DND-41 (cell line): ENCODE measurements at regions not wholly inside any gene's neighbourhood (a gene's known extent, or its start where the extent isn't known, plus 50 kb on each side); places are given as distances from the start of the nearest gene placed in this dataset.

Experiments used
- ATAC-seq: fragments of 200-7000 bp; cut with Tn5 transposase; 3 replicates; pipeline ENCODE4 v1.9.1; 2021; ENCODE audit warnings: low read depth; ENCODE audit not compliant: insufficient read depth
- DNase-seq: peaks from one replicate; pipeline ENCODE4 v3.0.0-alpha.2; 2020
- H2AFZ ChIP-seq: 2 replicates; pipeline ENCODE4 v1.6.0; 2012; ENCODE audit warnings: low read depth, low read length
- H3K27ac ChIP-seq: 2 replicates; pipeline ENCODE4 v1.5.1; 2012; ENCODE audit warnings: low read length, inconsistent platforms
- H3K27me3 ChIP-seq: fragments of 200-600 bp; sonication (generic); 2 replicates; pipeline ENCODE4 v1.6.0; 2012; ENCODE audit warnings: low read length, mild to moderate bottlenecking, inconsistent platforms; ENCODE audit not compliant: insufficient read depth, poor library complexity
- H3K36me3 ChIP-seq: 2 replicates; pipeline ENCODE4 v1.5.1; 2012; ENCODE audit warnings: low read length, inconsistent platforms; ENCODE audit not compliant: insufficient read depth
- H3K4me1 ChIP-seq: 2 replicates; pipeline ENCODE4 v1.5.1; 2012; ENCODE audit warnings: mild to moderate bottlenecking, low read length; ENCODE audit not compliant: insufficient read depth
- H3K4me2 ChIP-seq: 2 replicates; pipeline ENCODE4 v1.6.0; 2012; ENCODE audit warnings: mild to moderate bottlenecking, moderate library complexity, low read length, inconsistent platforms; ENCODE audit not compliant: insufficient read depth
- H3K4me3 ChIP-seq, 2 experiments: fragments of 200-600 bp in 1 of 2; shearing (Covaris generic) in 1 of 2; 2 replicates each; pipeline ENCODE4 v1.5.1; 2012 to 2016; ENCODE audit warnings: inconsistent platforms in 2 of 2, low read length in 2 of 2, mild to moderate bottlenecking in 2 of 2, low read depth in 1 of 2, moderate library complexity in 1 of 2
- H3K79me2 ChIP-seq: 2 replicates; pipeline ENCODE4 v1.6.0; 2012; ENCODE audit warnings: low read length, inconsistent platforms; ENCODE audit not compliant: insufficient read depth
- H3K9ac ChIP-seq: 2 replicates; pipeline ENCODE4 v1.6.0; 2012; ENCODE audit warnings: low read depth, mild to moderate bottlenecking, inconsistent platforms, low read length, moderate library complexity
- H3K9me3 ChIP-seq: 2 replicates; pipeline ENCODE4 v1.5.1; 2012; ENCODE audit warnings: low read length, moderate library complexity, mild to moderate bottlenecking, inconsistent platforms; ENCODE audit not compliant: insufficient read depth, severe bottlenecking
- H4K20me1 ChIP-seq: 2 replicates; pipeline ENCODE4 v1.6.0; 2012; ENCODE audit warnings: low read length; ENCODE audit not compliant: insufficient read depth
- CTCF ChIP-seq: IDR thresholded peaks from 2 replicates; pipeline ENCODE4 v1.5.1; 2012; ENCODE audit warnings: borderline replicate concordance, low read length, moderate library complexity, mild to moderate bottlenecking; ENCODE audit not compliant: poor library complexity, severe bottlenecking; ENCODE audit errors: extremely low read depth
- EZH2 ChIP-seq: IDR thresholded peaks from 3 replicates; pipeline ENCODE4 v1.6.1; 2012; ENCODE audit warnings: borderline replicate concordance, low read depth, mild to moderate bottlenecking, moderate library complexity, low read length, inconsistent platforms; ENCODE audit not compliant: severe bottlenecking

- Histone ChIP-seq H3K27me3 (no peaks in the 10 kb centered on the region), H3K4me1 (no peaks in the 10 kb centered on the region), H3K79me2 (no peaks in the 10 kb centered on the region), H3K27ac (no peak overlapping the region), H3K4me3 (no peak overlapping the region), H3K4me2 (no peak overlapping the region), H3K9ac (no peak overlapping the region), H3K9me3 (no peaks in the 10 kb centered on the region), H4K20me1 (no peaks in the 10 kb centered on the region), H2AFZ (no peak overlapping the region), H3K36me3 (no peaks in the 10 kb centered on the region)
- no peak for ATAC-seq
- DNase-seq, result no peak
- no peak for TF ChIP-seq CTCF
- TF ChIP-seq EZH2, result no peak
Observed at GRCh38 chr4:66351761-66352160, 681.5 kb upstream of the EPHA5 start.

GRCh38 chr4:66340286-66340893 is 670.1 kb upstream of the EPHA5 start:
- Histone ChIP-seq H3K9ac (no peak overlapping the region), H2AFZ (no peak overlapping the region), H3K36me3 (no peaks in the 10 kb centered on the region), H4K20me1 (no peaks in the 10 kb centered on the region), H3K27me3 (no peaks in the 10 kb centered on the region), H3K4me1 (no peaks in the 10 kb centered on the region), H3K79me2 (no peaks in the 10 kb centered on the region), H3K4me3 (no peak overlapping the region), H3K27ac (no peak overlapping the region), H3K9me3 (no peaks in the 10 kb centered on the region), H3K4me2 (no peak overlapping the region)
- DNase-seq, result no peak
- no peak for ATAC-seq
- no peak for TF ChIP-seq EZH2
- TF ChIP-seq CTCF, result no peak

- no peak overlapping the region for H3K9ac ChIP-seq
- H3K9me3 ChIP-seq, result no peaks in the 10 kb centered on the region
- H3K27ac ChIP-seq, result no peak overlapping the region
- no peak overlapping the region for H2AFZ ChIP-seq
- TF ChIP-seq EZH2 (no peak), CTCF (no peak)
- H3K79me2 ChIP-seq, result no peaks in the 10 kb centered on the region
- no peaks in the 10 kb centered on the region for H4K20me1 ChIP-seq
- no peak for ATAC-seq
- no peak for DNase-seq
- no peak overlapping the region for H3K4me2 ChIP-seq
- no peak overlapping the region for H3K4me3 ChIP-seq
- no peaks in the 10 kb centered on the region for H3K36me3 ChIP-seq
- no peaks in the 10 kb centered on the region for H3K27me3 ChIP-seq
- H3K4me1 ChIP-seq, result no peaks in the 10 kb centered on the region
Observed at GRCh38 chr4:66339007-66339406, 668.7 kb upstream of the EPHA5 start.

GRCh38 chr4:66331761-66332160 is 661.5 kb upstream of the EPHA5 start:
- Histone ChIP-seq H3K27me3 (no peaks in the 10 kb centered on the region), H3K4me3 (no peak overlapping the region), H3K9ac (no peak overlapping the region), H3K4me2 (no peak overlapping the region), H3K27ac (no peak overlapping the region), H3K79me2 (no peaks in the 10 kb centered on the region), H3K36me3 (no peaks in the 10 kb centered on the region), H3K9me3 (no peaks in the 10 kb centered on the region), H4K20me1 (no peaks in the 10 kb centered on the region), H3K4me1 (no peaks in the 10 kb centered on the region), H2AFZ (no peak overlapping the region)
- no peak for TF ChIP-seq EZH2
- no peak for TF ChIP-seq CTCF
- no peak for DNase-seq
- ATAC-seq, result no peak
